AG04450 (cell line): ENCODE measurements at regions not wholly inside any gene's neighbourhood (a gene's known extent, or its start where the extent isn't known, plus 50 kb on each side); places are given as distances from the start of the nearest gene placed in this dataset.

ENCODE experiments used
- CTCF ChIA-PET: fragments of 300-600, 350-600 bp; formaldehyde crosslinking; extraction: SDS; loops from one replicate; lab custom pipeline; 2022; ENCODE audit warnings: antibody characterized with exemption, inconsistent platforms; lab: Charles Lee
- POLR2A ChIA-PET: fragments of 350-600 bp; formaldehyde crosslinking; extraction: SDS; loops from one replicate; lab custom pipeline; 2021; ENCODE audit warnings: antibody characterized with exemption, inconsistent platforms; lab: Yijun Ruan, JAX
- DNase-seq: peaks from one replicate; pipeline ENCODE4 v3.0.0-alpha.2; 2011; ENCODE audit warnings: low read depth, low spot score
- H3K27ac ChIP-seq: one replicate; pipeline ENCODE4 v1.5.1; 2012; ENCODE audit warnings: low read depth, low read length, control low read depth
- H3K27me3 ChIP-seq: one replicate; pipeline ENCODE4 v1.6.0; 2012; ENCODE audit warnings: low read length; ENCODE audit not compliant: control insufficient read depth, insufficient read depth
- H3K4me3 ChIP-seq: 2 replicates; pipeline ENCODE4 v1.5.1; 2011; ENCODE audit warnings: mild to moderate bottlenecking, low read depth, low read length, control low read depth
- H3K9me3 ChIP-seq: 2 replicates; pipeline ENCODE4 v1.5.1; 2012; ENCODE audit warnings: low read length; ENCODE audit not compliant: control insufficient read depth, insufficient read depth
- TF ChIP-seq, protein P1 (sequence below): IDR thresholded peaks from 2 replicates; pipeline ENCODE4 v1.5.1; 2011; ENCODE audit warnings: low read depth, low read length, control low read depth, inconsistent platforms

DNA sequence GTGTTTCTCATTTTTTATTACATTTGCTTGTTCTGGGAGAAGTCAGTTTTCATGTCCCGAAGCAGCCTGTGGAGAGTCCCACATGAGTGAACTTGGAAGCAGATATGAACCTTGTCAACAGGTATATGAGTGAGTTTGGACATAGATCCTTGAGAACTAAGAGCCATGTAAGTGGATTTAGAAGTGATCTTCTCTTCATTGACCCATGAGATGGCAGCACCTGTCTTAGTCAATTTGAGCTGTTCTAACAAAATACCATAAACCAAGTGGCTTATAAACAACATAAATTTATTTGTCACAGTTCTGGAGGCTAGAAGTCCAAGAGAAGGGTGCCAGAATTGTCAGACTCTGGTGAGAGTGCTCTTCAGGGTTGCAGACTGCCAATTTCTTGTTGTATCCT, 1043.8 kb downstream of the ADGRL3 start:
- H3K9me3 ChIP-seq = no peaks in the 10 kb centered on the region
- H3K27me3 ChIP-seq = no peaks in the 10 kb centered on the region
- no peak overlapping the region for H3K4me3 ChIP-seq
- TF ChIP-seq, protein P1, sequence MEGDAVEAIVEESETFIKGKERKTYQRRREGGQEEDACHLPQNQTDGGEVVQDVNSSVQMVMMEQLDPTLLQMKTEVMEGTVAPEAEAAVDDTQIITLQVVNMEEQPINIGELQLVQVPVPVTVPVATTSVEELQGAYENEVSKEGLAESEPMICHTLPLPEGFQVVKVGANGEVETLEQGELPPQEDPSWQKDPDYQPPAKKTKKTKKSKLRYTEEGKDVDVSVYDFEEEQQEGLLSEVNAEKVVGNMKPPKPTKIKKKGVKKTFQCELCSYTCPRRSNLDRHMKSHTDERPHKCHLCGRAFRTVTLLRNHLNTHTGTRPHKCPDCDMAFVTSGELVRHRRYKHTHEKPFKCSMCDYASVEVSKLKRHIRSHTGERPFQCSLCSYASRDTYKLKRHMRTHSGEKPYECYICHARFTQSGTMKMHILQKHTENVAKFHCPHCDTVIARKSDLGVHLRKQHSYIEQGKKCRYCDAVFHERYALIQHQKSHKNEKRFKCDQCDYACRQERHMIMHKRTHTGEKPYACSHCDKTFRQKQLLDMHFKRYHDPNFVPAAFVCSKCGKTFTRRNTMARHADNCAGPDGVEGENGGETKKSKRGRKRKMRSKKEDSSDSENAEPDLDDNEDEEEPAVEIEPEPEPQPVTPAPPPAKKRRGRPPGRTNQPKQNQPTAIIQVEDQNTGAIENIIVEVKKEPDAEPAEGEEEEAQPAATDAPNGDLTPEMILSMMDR = no peak
- ChIA-PET CTCF (no interaction called here), POLR2A (no interaction called here)
- no peak overlapping the region for H3K27ac ChIP-seq
- DNase-seq = no peak

DNA sequence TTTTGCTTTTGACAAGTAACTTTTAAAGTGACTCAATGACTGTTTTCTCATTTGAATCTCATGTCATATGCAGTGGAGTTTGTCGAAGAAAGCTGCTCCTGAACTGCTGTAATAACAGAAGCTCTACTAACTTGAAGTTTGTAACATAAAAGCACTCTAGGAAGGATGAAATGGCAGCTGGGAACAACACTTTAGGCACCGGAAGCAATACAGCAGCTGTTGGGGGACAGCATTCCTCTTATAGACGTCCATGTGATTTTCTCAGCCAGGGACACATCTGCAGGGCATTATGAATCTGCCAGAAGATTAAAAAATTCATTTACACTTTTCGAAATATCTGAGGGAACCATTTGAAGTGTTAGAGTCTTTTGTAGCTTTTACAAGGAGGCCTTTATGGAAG, 1035.8 kb downstream of the ADGRL3 start:
- H3K9me3 ChIP-seq = no peaks in the 10 kb centered on the region
- H3K4me3 ChIP-seq = no peak overlapping the region
- POLR2A ChIA-PET = no interaction called here
- no peaks in the 10 kb centered on the region for H3K27me3 ChIP-seq
- CTCF ChIA-PET = no interaction called here
- no peak overlapping the region for H3K27ac ChIP-seq
- TF ChIP-seq, protein P1 = no peak
- DNase-seq = no peak

DNA sequence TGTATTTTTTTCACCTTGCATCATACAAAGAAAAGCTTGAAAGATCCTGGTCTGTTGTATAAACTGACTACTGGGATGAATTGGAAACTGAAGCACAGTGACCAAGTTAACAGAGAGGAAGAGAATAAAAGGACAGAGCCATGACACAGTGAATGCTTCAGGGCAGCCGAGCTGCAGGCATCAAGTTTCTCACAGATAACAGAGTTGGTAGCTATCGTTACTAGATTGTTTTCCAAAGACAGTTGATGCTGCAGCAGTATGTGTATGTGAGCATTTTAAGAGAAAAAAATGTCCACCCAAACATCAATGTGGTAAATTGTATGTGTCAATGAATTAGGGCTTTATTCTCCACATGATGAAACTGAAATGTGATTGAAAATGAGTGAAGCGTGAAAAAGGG, 1032.7 kb downstream of the ADGRL3 start:
- POLR2A ChIA-PET = no interaction called here
- H3K4me3 ChIP-seq = no peak overlapping the region
- no peak for DNase-seq
- TF ChIP-seq, protein P1 = no peak
- no peaks in the 10 kb centered on the region for H3K9me3 ChIP-seq
- H3K27me3 ChIP-seq = no peaks in the 10 kb centered on the region
- no peak overlapping the region for H3K27ac ChIP-seq
- CTCF ChIA-PET = no interaction called here

DNA sequence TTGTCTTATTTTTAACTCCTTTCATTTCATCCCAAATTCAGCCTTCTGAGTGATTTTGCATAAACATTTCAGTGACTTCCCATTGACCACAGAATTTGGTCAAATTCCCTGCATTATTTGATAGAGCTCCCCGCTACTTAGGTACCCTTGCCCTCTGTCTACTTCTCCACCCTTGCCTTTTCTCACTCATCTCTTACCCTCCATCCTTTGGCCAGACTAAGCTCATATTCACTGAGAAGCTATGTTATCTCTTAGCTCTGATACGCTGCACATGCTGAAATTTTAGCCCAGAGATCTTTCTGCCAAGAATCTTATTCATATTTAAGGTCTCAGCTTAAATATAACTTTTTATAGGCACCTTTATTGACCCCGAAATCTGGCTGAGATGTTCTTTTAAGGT, 1031.9 kb downstream of the ADGRL3 start:
- Histone ChIP-seq H3K27me3 (no peaks in the 10 kb centered on the region), H3K9me3 (no peaks in the 10 kb centered on the region), H3K4me3 (no peak overlapping the region), H3K27ac (no peak overlapping the region)
- POLR2A ChIA-PET = no interaction called here
- TF ChIP-seq, protein P1 = no peak
- CTCF ChIA-PET = no interaction called here
- DNase-seq = no peak

DNA sequence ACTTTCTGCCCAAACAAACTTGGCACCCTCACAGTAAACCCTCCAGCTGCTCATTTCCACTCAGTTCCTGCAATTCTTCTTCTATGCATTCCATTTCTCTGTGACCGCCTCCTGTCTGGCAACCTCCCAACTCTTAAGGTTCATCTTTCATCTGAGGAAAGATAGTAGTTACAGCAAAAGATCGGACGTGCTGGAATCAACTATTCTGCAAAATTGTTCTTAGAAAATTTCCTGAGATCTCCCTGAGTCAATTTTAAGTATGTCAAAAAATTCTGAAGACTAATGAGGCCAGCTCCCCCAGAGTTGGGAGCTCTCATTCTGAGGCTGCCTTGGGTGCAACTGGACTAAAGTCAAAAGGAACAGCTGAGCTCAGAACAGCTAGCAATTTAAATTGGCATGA, 1026.0 kb downstream of the ADGRL3 start:
- Histone ChIP-seq H3K27me3 (no peaks in the 10 kb centered on the region), H3K27ac (no peak overlapping the region), H3K4me3 (no peak overlapping the region), H3K9me3 (no peaks in the 10 kb centered on the region)
- DNase-seq = no peak
- ChIA-PET CTCF (interaction anchor here (0.5 kb wide), 1 partner anchor 1860 kb away, joined by 5 read pairs; no protein-coding TSS in a partner anchor), POLR2A (no interaction called here)
- TF ChIP-seq, protein P1 = no peak
